CD4-positive, alpha-beta T cell (primary cell): ENCODE measurements at regions not wholly inside any gene's neighbourhood (a gene's known extent, or its start where the extent isn't known, plus 50 kb on each side); places are given as distances from the start of the nearest gene placed in this dataset.
"Not testable (repeated sequence)": the region's sequence is repeated elsewhere in the genome, so short reads cannot be mapped to it uniquely, and the experiment has no call there.

Experiments
- ATAC-seq: fragments of 200-7000 bp; cut with Tn5 transposase; one replicate; pipeline ENCODE4 v1.10.0; 2022; ENCODE audit warnings: mild to moderate bottlenecking; ENCODE audit not compliant: poor library complexity
- CTCF ChIA-PET: fragments of 350-600 bp; sonication (Branson Sonifier 250); formaldehyde crosslinking; loops from one replicate; lab custom pipeline; 2021; ENCODE audit warnings: antibody characterized with exemption, inconsistent platforms; lab: Charles Lee
- POLR2A ChIA-PET: fragments of 350-600 bp; sonication (Branson Sonifier 250); formaldehyde crosslinking; loops from one replicate; lab custom pipeline; 2021; ENCODE audit warnings: antibody characterized with exemption, inconsistent platforms; lab: Charles Lee
- DNase-seq, 14 experiments: peaks; one replicate each; pipeline ENCODE4 v3.0.0-alpha.2; 2013 to 2020; ENCODE audit warnings: mixed read lengths in 2 of 14
- H3K27ac ChIP-seq, 2 donors: one replicate each; pipeline versions ENCODE4 v1.5.1 to v1.7.0; 2013; ENCODE audit warnings: low read length in 2 of 2, low read depth in 1 of 2, mild to moderate bottlenecking in 1 of 2
- H3K27me3 ChIP-seq, 2 experiments: 1 replicate in 1 of 2; 2 replicates in 1 of 2; pipeline versions ENCODE4 v1.6.1 to v1.7.0; 2013; ENCODE audit warnings: low read length in 2 of 2, control low read depth in 1 of 2, mild to moderate bottlenecking in 1 of 2, moderate library complexity in 1 of 2; ENCODE audit not compliant: insufficient read depth in 2 of 2, control insufficient read depth in 1 of 2
- H3K36me3 ChIP-seq: one replicate; pipeline ENCODE4 v1.6.1; 2013; ENCODE audit warnings: low read length, control low read depth; ENCODE audit not compliant: insufficient read depth
- H3K4me1 ChIP-seq: one replicate; pipeline ENCODE4 v1.6.1; 2013; ENCODE audit warnings: low read length, control low read depth; ENCODE audit not compliant: insufficient read depth
- H3K4me3 ChIP-seq: one replicate; pipeline ENCODE4 v1.5.1; 2013; ENCODE audit warnings: mild to moderate bottlenecking, low read length, moderate library complexity
- H3K9me3 ChIP-seq, 2 experiments: 1 replicate in 1 of 2; 2 replicates in 1 of 2; pipeline versions ENCODE4 v1.6.1 to v1.7.0; 2013; ENCODE audit warnings: low read length in 2 of 2, mild to moderate bottlenecking in 2 of 2, control low read depth in 1 of 2, moderate library complexity in 1 of 2; ENCODE audit not compliant: control insufficient read depth in 1 of 2, insufficient read depth in 1 of 2
- H3K27ac Mint-ChIP-seq: one replicate; pipeline ENCODE4 v1.8.0; 2020; ENCODE audit warnings: mixed read lengths
- H3K27me3 Mint-ChIP-seq: one replicate; pipeline ENCODE4 v1.8.0; 2021; ENCODE audit warnings: mixed read lengths
- H3K36me3 Mint-ChIP-seq: one replicate; pipeline ENCODE4 v1.8.0; 2021; ENCODE audit warnings: low read depth, mixed read lengths
- H3K4me1 Mint-ChIP-seq: one replicate; pipeline ENCODE4 v1.8.0; 2021; ENCODE audit warnings: low read depth, mixed read lengths
- H3K4me3 Mint-ChIP-seq: one replicate; pipeline ENCODE4 v1.8.0; 2020; ENCODE audit warnings: mild to moderate bottlenecking, mixed read lengths
- H3K9me3 Mint-ChIP-seq: one replicate; pipeline ENCODE4 v1.8.0; 2020; ENCODE audit warnings: mixed read lengths
- CTCF ChIP-seq: fragments of 200-600 bp; IDR thresholded peaks from one replicate; pipeline ENCODE4 v1.8.0; 2022; ENCODE audit warnings: antibody characterized with exemption, mild to moderate bottlenecking
- intact Hi-C, 2 experiments: fragments of 100-400 bp; cut with DNase I in 1 of 2; cut with micrococcal nuclease in 1 of 2; formaldehyde crosslinking; loops; one replicate each; pipeline versions ENCODE4 v1.15.1 to v1.9.0; 2023 to 2025; cut with DNase I, micrococcal nuclease

GRCh38 chr5:176144508-176144907, 93.7 kb upstream of the SIMC1 start:
- H3K36me3 ChIP-seq: no peaks in the 10 kb centered on the region
- ATAC-seq (no peak), DNase-seq (no peak)
- no peak overlapping the region for H3K4me3 Mint-ChIP-seq
- CTCF ChIA-PET: no interaction called here
- no peak overlapping the region for H3K4me3 ChIP-seq
- intact Hi-C loops: no loop called here
- peaks cover 0 to 5% of the 10 kb centered on the region in 2 experiments for H3K9me3 ChIP-seq
- POLR2A ChIA-PET: no interaction called here
- no peaks in the 10 kb centered on the region for H3K4me1 ChIP-seq
- no peaks in the 10 kb centered on the region for H3K36me3 Mint-ChIP-seq
- H3K27me3 ChIP-seq: peaks cover 0 to 7% of the 10 kb centered on the region in 2 experiments
- H3K27ac Mint-ChIP-seq: no peak overlapping the region
- TF ChIP-seq CTCF: no peak
- peaks cover 73% of the 10 kb centered on the region for H3K27me3 Mint-ChIP-seq
- peaks cover 11% of the 10 kb centered on the region for H3K9me3 Mint-ChIP-seq
- no peak overlapping the region for H3K27ac ChIP-seq
- no peaks in the 10 kb centered on the region for H3K4me1 Mint-ChIP-seq

- H3K36me3 Mint-ChIP-seq, POLR2A ChIA-PET, H3K36me3 ChIP-seq, H3K9me3 Mint-ChIP-seq, H3K4me1 Mint-ChIP-seq, H3K4me1 ChIP-seq, H3K9me3 ChIP-seq, H3K27ac ChIP-seq, DNase-seq, CTCF ChIA-PET, H3K4me3 ChIP-seq, intact Hi-C loops, H3K27ac Mint-ChIP-seq, H3K4me3 Mint-ChIP-seq, ATAC-seq: not testable (repeated sequence)
- peaks cover 0 to 11% of the 10 kb centered on the region in 2 experiments for H3K27me3 ChIP-seq
- peaks cover 61% of the 10 kb centered on the region for H3K27me3 Mint-ChIP-seq
Observed at GRCh38 chr5:176149948-176150347, 88.3 kb upstream of the SIMC1 start.

GRCh38 chr5:176151281-176151680, 86.9 kb upstream of the SIMC1 start:
- ChIA-PET CTCF (no interaction called here), POLR2A (no interaction called here)
- H3K27ac Mint-ChIP-seq: no peak overlapping the region
- Histone ChIP-seq H3K9me3 (no peaks in the 10 kb centered on the region), H3K4me3 (no peak overlapping the region), H3K36me3 (no peaks in the 10 kb centered on the region), H3K27ac (no peak overlapping the region), H3K4me1 (no peaks in the 10 kb centered on the region), H3K27me3 (peaks cover 0 to 7% of the 10 kb centered on the region in 2 experiments)
- H3K4me3 Mint-ChIP-seq: no peak overlapping the region
- no peaks in the 10 kb centered on the region for H3K9me3 Mint-ChIP-seq
- no peaks in the 10 kb centered on the region for H3K36me3 Mint-ChIP-seq
- H3K27me3 Mint-ChIP-seq: peaks cover 60% of the 10 kb centered on the region
- intact Hi-C loops: no loop called here
- no peak for TF ChIP-seq CTCF
- ATAC-seq: no peak
- DNase-seq: no peak
- no peaks in the 10 kb centered on the region for H3K4me1 Mint-ChIP-seq

GRCh38 chr5:176152191-176152929, 85.9 kb upstream of the SIMC1 start:
- Mint-ChIP-seq H3K4me1 (no peaks in the 10 kb centered on the region), H3K4me3 (no peak overlapping the region), H3K36me3 (no peaks in the 10 kb centered on the region), H3K9me3 (no peaks in the 10 kb centered on the region), H3K27me3 (peaks cover 60% of the 10 kb centered on the region), H3K27ac (no peak overlapping the region)
- TF ChIP-seq CTCF: no peak
- Histone ChIP-seq H3K4me3 (no peak overlapping the region), H3K27ac (no peak overlapping the region), H3K9me3 (no peaks in the 10 kb centered on the region), H3K27me3 (peaks cover under 1 to 7% of the 10 kb centered on the region in 2 experiments), H3K36me3 (no peaks in the 10 kb centered on the region), H3K4me1 (no peaks in the 10 kb centered on the region)
- POLR2A ChIA-PET: no interaction called here
- DNase-seq (no peak), ATAC-seq (no peak)
- intact Hi-C loops: no loop called here
- CTCF ChIA-PET: no interaction called here
